Keratinocyte (primary cell): ENCODE measurements at regions not wholly inside any gene's neighbourhood (a gene's known extent, or its start where the extent isn't known, plus 50 kb on each side); places are given as distances from the start of the nearest gene placed in this dataset.

Source experiments
- DNase-seq: peaks from one replicate; pipeline ENCODE4 v3.0.0-alpha.2; 2011; ENCODE audit warnings: low read depth, missing footprints, low spot score
- FAIRE-seq: peaks from 2 replicates; lab custom pipeline; 2011; peaks lifted over from hg19 to GRCh38; lab: Jason Lieb, UNC
- H2AFZ ChIP-seq: 2 replicates; pipeline ENCODE4 v1.6.0; 2012; ENCODE audit warnings: low read length, control low read depth, inconsistent platforms; ENCODE audit not compliant: control insufficient read depth
- H3K27ac ChIP-seq: 2 replicates; pipeline ENCODE4 v1.5.1; 2011; ENCODE audit warnings: low read length; ENCODE audit not compliant: control insufficient read depth, insufficient read depth
- H3K27me3 ChIP-seq: 3 replicates; pipeline ENCODE4 v1.6.0; 2011; ENCODE audit warnings: low read length; ENCODE audit not compliant: control insufficient read depth, insufficient read depth; ENCODE audit errors: extremely low read depth
- H3K36me3 ChIP-seq, 2 experiments: 2 replicates in 1 of 2; 3 replicates in 1 of 2; pipeline ENCODE4 v1.5.1; 2011; ENCODE audit warnings: low read length in 2 of 2, mild to moderate bottlenecking in 1 of 2; ENCODE audit not compliant: control insufficient read depth in 2 of 2, insufficient read depth in 2 of 2; ENCODE audit errors: extremely low read depth in 1 of 2
- H3K4me1 ChIP-seq: 3 replicates; pipeline ENCODE4 v1.5.1; 2011; ENCODE audit warnings: low read length; ENCODE audit not compliant: control insufficient read depth, insufficient read depth; ENCODE audit errors: extremely low read depth
- H3K4me2 ChIP-seq: 3 replicates; pipeline ENCODE4 v1.6.0; 2011; ENCODE audit warnings: low read depth, low read length; ENCODE audit not compliant: control insufficient read depth, insufficient read depth; ENCODE audit errors: extremely low read depth
- H3K4me3 ChIP-seq, 3 experiments: fragments of 200-600 bp in 1 of 3; sonication (generic) in 1 of 3; 2 replicates in 2 of 3; 3 replicates in 1 of 3; pipeline ENCODE4 v1.5.1; 2011 to 2016; ENCODE audit warnings: low read length in 3 of 3, mild to moderate bottlenecking in 3 of 3, control low read depth in 2 of 3, inconsistent platforms in 1 of 3, low read depth in 1 of 3, mixed read lengths in 1 of 3, mixed run types in 1 of 3, moderate library complexity in 1 of 3; ENCODE audit not compliant: control insufficient read depth in 2 of 3, insufficient read depth in 2 of 3; ENCODE audit errors: extremely low read depth in 1 of 3
- H3K79me2 ChIP-seq: 2 replicates; pipeline ENCODE4 v1.6.0; 2012; ENCODE audit warnings: low read length; ENCODE audit not compliant: control insufficient read depth, insufficient read depth
- H3K9ac ChIP-seq: 3 replicates; pipeline ENCODE4 v1.6.0; 2011; ENCODE audit warnings: low read length; ENCODE audit not compliant: control insufficient read depth, insufficient read depth; ENCODE audit errors: extremely low read depth
- H3K9me1 ChIP-seq: 3 replicates; pipeline ENCODE4 v1.6.0; 2011; ENCODE audit warnings: low read length; ENCODE audit not compliant: control insufficient read depth, insufficient read depth; ENCODE audit errors: extremely low read depth
- H3K9me3 ChIP-seq: 2 replicates; pipeline ENCODE4 v1.5.1; 2012; ENCODE audit warnings: low read depth, low read length; ENCODE audit not compliant: control insufficient read depth
- H4K20me1 ChIP-seq: 3 replicates; pipeline ENCODE4 v1.6.0; 2011; ENCODE audit warnings: low read length; ENCODE audit not compliant: control insufficient read depth, insufficient read depth; ENCODE audit errors: extremely low read depth
- EZH2 ChIP-seq: IDR thresholded peaks from one replicate; pipeline ENCODE4 v1.6.1; 2012; ENCODE audit warnings: inconsistent platforms, mild to moderate bottlenecking, low read length, moderate library complexity
- dilution Hi-C: fragments of 300-500 bp; cut with MboI; formaldehyde crosslinking; loops from one replicate; pipeline ENCODE4 v1.7.0; 2020; ENCODE audit warnings: low sequenced_read_pairs; ENCODE audit not compliant: extremely low pct_ligation_motif_present
- TF ChIP-seq, protein P1 (sequence below), 3 experiments: IDR thresholded peaks in 1 of 3; conservative IDR thresholded peaks in 1 of 3; optimal IDR thresholded peaks in 1 of 3; 2 replicates in 2 of 3; 3 replicates in 1 of 3; pipeline versions ENCODE3 to v1.5.1; 2011; ENCODE audit warnings: low read length in 3 of 3, mild to moderate bottlenecking in 3 of 3, moderate library complexity in 2 of 3, control low read depth in 1 of 3, inconsistent platforms in 1 of 3; ENCODE audit not compliant: insufficient read depth in 2 of 3; ENCODE audit errors: extremely low read depth in 1 of 3

DNA sequence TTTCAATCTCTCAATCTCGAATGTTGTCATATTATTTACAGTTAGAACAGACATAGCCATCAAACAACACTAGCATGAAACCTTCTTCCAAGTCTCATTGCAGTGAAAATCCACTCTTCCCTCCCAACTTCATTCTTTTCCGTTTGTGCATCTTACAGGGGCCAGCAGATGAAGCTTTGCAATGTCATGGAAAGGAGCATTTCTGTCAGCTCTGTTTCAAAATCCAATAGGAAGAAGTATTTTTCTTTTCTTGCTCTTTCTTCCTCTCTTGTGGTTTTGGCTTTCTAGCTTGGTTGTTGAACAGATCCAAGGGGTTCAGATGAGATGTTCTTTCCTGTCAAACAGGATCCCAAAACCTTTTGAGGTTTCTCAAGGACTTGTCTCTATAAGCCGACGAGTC lies 416.6 kb downstream of the AEBP2 start:
- no peak overlapping the region for H2AFZ ChIP-seq
- no peak for DNase-seq
- H3K36me3 ChIP-seq = no peaks in the 10 kb centered on the region
- no peaks in the 10 kb centered on the region for H3K79me2 ChIP-seq
- no peak overlapping the region for H3K27ac ChIP-seq
- H3K9me1 ChIP-seq = no peaks in the 10 kb centered on the region
- no peak overlapping the region for H3K4me3 ChIP-seq
- H3K27me3 ChIP-seq = no peaks in the 10 kb centered on the region
- dilution Hi-C loops = no loop called here
- no peaks in the 10 kb centered on the region for H3K9me3 ChIP-seq
- TF ChIP-seq, protein P1, sequence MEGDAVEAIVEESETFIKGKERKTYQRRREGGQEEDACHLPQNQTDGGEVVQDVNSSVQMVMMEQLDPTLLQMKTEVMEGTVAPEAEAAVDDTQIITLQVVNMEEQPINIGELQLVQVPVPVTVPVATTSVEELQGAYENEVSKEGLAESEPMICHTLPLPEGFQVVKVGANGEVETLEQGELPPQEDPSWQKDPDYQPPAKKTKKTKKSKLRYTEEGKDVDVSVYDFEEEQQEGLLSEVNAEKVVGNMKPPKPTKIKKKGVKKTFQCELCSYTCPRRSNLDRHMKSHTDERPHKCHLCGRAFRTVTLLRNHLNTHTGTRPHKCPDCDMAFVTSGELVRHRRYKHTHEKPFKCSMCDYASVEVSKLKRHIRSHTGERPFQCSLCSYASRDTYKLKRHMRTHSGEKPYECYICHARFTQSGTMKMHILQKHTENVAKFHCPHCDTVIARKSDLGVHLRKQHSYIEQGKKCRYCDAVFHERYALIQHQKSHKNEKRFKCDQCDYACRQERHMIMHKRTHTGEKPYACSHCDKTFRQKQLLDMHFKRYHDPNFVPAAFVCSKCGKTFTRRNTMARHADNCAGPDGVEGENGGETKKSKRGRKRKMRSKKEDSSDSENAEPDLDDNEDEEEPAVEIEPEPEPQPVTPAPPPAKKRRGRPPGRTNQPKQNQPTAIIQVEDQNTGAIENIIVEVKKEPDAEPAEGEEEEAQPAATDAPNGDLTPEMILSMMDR (optimal IDR thresholded peaks at IDR 0.05 in 1 of 3, IDR thresholded peaks at IDR 0.05 in 1 of 3, conservative IDR thresholded peaks at IDR 0.05 in 1 of 3; ENCODE audit: extremely low read depth in 1 of 3, insufficient read depth in 2 of 3, low read length in 3 of 3) = no peak
- no peak for TF ChIP-seq EZH2
- no peaks in the 10 kb centered on the region for H3K4me1 ChIP-seq
- H3K9ac ChIP-seq = no peak overlapping the region
- FAIRE-seq = no peak
- no peaks in the 10 kb centered on the region for H4K20me1 ChIP-seq
- no peak overlapping the region for H3K4me2 ChIP-seq

DNA sequence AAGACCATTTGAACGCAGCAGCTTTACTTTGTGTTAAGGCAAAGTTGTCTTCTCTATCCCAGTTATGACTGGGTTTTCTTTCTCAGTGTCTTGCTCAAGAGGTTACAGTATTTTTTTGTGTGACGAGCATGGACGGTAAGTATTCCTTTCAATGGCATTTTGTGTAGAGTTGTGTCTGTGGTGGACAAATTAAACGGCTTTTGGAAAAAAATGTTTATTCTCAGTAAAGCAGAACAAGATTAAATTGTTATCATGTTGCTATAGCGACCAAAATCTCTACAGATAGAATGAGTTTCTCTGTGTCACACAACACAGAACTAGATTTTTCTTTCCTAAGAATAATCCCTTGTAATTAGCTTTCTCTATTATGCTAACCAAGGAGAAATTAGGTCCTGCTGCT lies 417.1 kb downstream of the AEBP2 start:
- Histone ChIP-seq H3K4me1 (no peaks in the 10 kb centered on the region), H3K36me3 (no peaks in the 10 kb centered on the region), H3K9me3 (no peaks in the 10 kb centered on the region), H3K4me2 (no peak overlapping the region), H4K20me1 (no peaks in the 10 kb centered on the region), H2AFZ (no peak overlapping the region), H3K9me1 (no peaks in the 10 kb centered on the region), H3K9ac (no peak overlapping the region), H3K4me3 (no peak overlapping the region), H3K27me3 (no peaks in the 10 kb centered on the region), H3K79me2 (no peaks in the 10 kb centered on the region), H3K27ac (no peak overlapping the region)
- dilution Hi-C loops = no loop called here
- FAIRE-seq = no peak
- no peak for TF ChIP-seq EZH2
- TF ChIP-seq, protein P1 (optimal IDR thresholded peaks at IDR 0.05 in 1 of 3, IDR thresholded peaks at IDR 0.05 in 1 of 3, conservative IDR thresholded peaks at IDR 0.05 in 1 of 3; ENCODE audit: extremely low read depth in 1 of 3, insufficient read depth in 2 of 3, low read length in 3 of 3) = no peak
- DNase-seq = no peak
